ENCODE measurements at regions not wholly inside any gene's neighbourhood (a gene's known extent, or its start where the extent isn't known, plus 50 kb on each side); places are given as distances from the start of the nearest gene placed in this dataset.
A peak's percentile ranks its signal among the peaks of the same experiment; 100 is the strongest.
"Not testable (repeated sequence)": the region's sequence is repeated elsewhere in the genome, so short reads cannot be mapped to it uniquely, and the experiment has no call there.

DNA sequence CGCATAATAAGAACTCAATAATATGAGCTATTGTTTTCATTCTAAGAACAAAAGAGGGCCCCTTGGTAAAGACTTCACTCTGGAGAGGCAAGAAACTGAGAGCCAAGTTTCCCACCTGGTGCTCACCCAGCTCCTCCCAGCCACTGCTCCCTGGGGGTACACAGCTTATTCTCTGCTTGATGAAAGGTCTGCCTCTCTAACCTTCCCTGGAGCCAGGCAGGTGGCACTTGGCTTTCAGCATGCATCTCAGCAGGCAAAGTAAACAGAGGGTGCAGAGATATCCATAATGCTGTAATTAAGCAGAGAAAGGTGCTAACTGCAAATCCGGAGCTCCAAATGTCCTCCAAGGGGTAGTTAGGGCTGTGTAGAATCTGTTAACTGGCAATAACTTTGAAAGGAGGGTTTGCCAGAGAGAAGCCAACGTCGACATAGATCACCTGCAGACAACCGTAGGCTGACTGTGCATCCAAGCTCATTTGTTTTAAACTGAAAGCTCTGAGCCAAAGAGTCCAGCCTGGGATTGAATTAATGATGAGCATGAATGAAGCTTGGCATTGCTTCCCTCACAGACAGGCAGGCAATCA, 159.6 kb upstream of the PROK2 start:
- TF ChIP-seq, protein P1, sequence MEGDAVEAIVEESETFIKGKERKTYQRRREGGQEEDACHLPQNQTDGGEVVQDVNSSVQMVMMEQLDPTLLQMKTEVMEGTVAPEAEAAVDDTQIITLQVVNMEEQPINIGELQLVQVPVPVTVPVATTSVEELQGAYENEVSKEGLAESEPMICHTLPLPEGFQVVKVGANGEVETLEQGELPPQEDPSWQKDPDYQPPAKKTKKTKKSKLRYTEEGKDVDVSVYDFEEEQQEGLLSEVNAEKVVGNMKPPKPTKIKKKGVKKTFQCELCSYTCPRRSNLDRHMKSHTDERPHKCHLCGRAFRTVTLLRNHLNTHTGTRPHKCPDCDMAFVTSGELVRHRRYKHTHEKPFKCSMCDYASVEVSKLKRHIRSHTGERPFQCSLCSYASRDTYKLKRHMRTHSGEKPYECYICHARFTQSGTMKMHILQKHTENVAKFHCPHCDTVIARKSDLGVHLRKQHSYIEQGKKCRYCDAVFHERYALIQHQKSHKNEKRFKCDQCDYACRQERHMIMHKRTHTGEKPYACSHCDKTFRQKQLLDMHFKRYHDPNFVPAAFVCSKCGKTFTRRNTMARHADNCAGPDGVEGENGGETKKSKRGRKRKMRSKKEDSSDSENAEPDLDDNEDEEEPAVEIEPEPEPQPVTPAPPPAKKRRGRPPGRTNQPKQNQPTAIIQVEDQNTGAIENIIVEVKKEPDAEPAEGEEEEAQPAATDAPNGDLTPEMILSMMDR (IDR thresholded peaks at IDR 0.05) = no peak
- no peak for TF ChIP-seq POLR2A (IDR thresholded peaks at IDR 0.05)
- no peak for TF ChIP-seq POLR2AphosphoS5 (IDR thresholded peaks at IDR 0.05)
- no peak for TF ChIP-seq EP300 (IDR thresholded peaks at IDR 0.05)
- Histone ChIP-seq H3K36me3 (no peaks in the 10 kb centered on the region), H3K27ac (no peak overlapping the region), H3K27me3 (no peaks in the 10 kb centered on the region), H3K9me3 (no peaks in the 10 kb centered on the region), H3K4me1 (no peaks in the 10 kb centered on the region), H3K4me3 (no peak overlapping the region)
- 79 to 81% methylated on average over 5 of the region's 5 CpGs for WGBS, 2 donors
- DNase-seq (no peak), ATAC-seq (ENCODE audit: low FRiP score in 2 of 2) (no peak)

DNA sequence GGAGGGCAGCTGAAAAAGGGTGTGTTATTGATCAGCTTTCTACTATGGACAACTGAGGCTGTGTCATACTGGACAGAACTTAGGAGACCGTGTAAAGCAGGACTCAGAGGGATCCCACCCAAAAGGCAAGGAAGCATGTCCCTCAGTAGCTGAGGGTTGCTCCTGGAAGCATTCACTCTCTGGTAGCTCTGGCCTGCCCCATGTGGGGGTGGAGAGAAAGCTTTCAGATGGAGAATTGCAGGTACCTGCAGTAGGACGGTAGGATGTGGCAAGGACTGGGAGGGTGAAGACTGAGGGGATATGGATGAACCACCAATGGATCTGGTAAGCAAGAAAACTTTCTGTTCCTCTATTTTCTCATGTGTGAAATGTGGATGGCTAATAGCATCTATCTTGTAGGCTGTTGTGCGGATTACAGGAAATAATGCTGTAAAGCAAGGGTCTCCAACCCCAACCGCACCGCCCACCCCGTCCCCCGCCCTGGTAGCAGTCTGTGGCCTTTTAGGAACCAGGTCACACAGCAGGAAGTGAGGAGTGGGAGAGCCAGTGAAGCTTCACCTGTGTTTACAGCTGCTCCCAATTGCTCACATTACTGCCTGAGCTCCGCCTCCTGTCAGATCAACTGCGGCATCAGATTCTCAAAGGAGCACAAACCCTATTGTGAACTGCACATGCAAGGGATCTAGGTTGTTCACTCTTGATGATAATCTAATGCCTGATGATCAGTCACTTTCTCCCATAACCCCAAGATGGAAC, 157.7 kb upstream of the PROK2 start:
- TF ChIP-seq POLR2A (IDR thresholded peaks at IDR 0.05) = no peak
- TF ChIP-seq, protein P1 (IDR thresholded peaks at IDR 0.05) = no peak
- TF ChIP-seq EP300 (IDR thresholded peaks at IDR 0.05) = no peak
- TF ChIP-seq POLR2AphosphoS5 (IDR thresholded peaks at IDR 0.05) = no peak
- H3K36me3 ChIP-seq = no peaks in the 10 kb centered on the region
- DNase-seq (peak in 1 of 2 donors; percentile 43), ATAC-seq (ENCODE audit: low FRiP score in 2 of 2) (no peak)
- no peaks in the 10 kb centered on the region for H3K9me3 ChIP-seq
- H3K4me3 ChIP-seq = no peak overlapping the region
- no peaks in the 10 kb centered on the region for H3K4me1 ChIP-seq
- 82 to 87% methylated on average over 9 of the region's 9 CpGs for WGBS, 2 donors
- H3K27me3 ChIP-seq = no peaks in the 10 kb centered on the region
- no peak overlapping the region for H3K27ac ChIP-seq

DNA sequence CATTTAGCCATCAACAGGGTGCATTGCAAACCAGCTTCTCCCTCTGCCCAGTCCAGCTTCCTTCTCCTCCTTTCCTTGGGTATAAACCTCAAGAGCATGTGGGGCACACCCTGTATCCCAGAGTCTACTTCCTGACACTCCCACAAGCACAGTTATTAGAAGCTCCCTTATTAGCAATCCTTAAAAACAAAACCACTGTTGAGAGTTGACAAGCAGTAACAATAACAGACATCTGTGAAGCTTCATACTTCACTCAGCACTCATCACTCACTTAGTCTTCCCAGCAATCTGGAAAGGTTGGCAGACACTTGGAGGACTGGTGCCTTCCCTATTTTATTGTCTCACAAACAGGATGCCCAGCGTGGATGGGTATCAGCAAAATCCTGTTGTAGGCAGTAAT, 155.5 kb upstream of the PROK2 start:
- ATAC-seq (ENCODE audit: low FRiP score in 2 of 2) = no peak
- no peak overlapping the region for H3K27ac ChIP-seq
- no peaks in the 10 kb centered on the region for H3K4me1 ChIP-seq
- no peak for TF ChIP-seq POLR2AphosphoS5 (IDR thresholded peaks at IDR 0.05)
- TF ChIP-seq, protein P1 (IDR thresholded peaks at IDR 0.05) = no peak
- no peak for TF ChIP-seq POLR2A (IDR thresholded peaks at IDR 0.05)
- TF ChIP-seq EP300 (IDR thresholded peaks at IDR 0.05) = no peak
- DNase-seq = no peak
- H3K27me3 ChIP-seq = no peaks in the 10 kb centered on the region
- WGBS, 2 donors = 82 to 84% methylated on average over 1 of the region's 1 CpG
- no peak overlapping the region for H3K4me3 ChIP-seq
- H3K36me3 ChIP-seq = no peaks in the 10 kb centered on the region
- H3K9me3 ChIP-seq = no peaks in the 10 kb centered on the region

DNA sequence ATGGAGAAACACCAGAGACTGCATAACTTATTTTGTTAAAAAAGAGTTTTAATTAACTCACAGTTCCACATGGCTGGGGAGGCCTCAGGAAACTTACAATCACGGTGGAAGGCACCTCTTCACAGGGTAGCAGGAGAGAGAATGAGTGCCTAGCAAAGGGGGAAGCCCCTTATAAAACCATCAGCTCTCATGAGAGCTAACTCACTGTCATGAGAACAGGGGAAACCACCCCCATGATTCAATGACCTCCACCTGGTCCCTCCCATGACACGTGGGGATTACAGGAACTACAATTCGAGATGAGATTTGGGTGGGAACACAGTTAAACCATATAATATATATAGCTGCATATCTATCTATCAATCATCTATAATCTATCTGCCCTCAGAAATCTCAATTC, 153.1 kb upstream of the PROK2 start:
- H3K9me3 ChIP-seq; ATAC-seq (ENCODE audit: low FRiP score in 2 of 2); H3K27ac ChIP-seq; H3K36me3 ChIP-seq; H3K4me3 ChIP-seq; DNase-seq; H3K27me3 ChIP-seq; H3K4me1 ChIP-seq: not testable (repeated sequence)
- WGBS, 2 donors = 86 to 91% methylated on average over 3 of the region's 3 CpGs

DNA sequence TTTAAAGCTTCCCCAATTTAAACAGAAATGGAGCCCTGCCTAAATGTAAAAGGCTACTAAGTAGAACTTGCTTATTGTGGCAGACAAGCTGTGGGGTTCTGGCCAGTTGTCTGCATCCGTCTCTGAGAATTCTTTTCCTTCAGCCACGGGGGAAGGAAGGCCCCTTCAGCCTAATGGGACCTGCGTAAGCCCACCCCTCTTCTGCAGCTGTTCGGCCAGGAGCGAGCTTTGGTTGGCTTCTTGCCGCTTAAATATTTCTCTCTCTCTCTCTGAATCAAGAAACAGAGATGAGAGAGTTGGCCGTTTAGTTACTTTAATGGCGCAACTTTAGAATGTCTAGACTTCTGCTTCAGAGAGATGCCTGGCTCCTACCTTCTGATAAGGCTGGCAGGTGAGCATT, 151.7 kb upstream of the PROK2 start:
- TF ChIP-seq POLR2A (IDR thresholded peaks at IDR 0.05) (no peak), EP300 (IDR thresholded peaks at IDR 0.05) (no peak), POLR2AphosphoS5 (IDR thresholded peaks at IDR 0.05) (no peak)
- TF ChIP-seq, protein P1 (IDR thresholded peaks at IDR 0.05) = no peak
- 89 to 92% methylated on average over 8 of the region's 8 CpGs for WGBS, 2 donors
- Histone ChIP-seq H3K27ac (no peak overlapping the region), H3K27me3 (no peaks in the 10 kb centered on the region), H3K4me3 (no peak overlapping the region), H3K4me1 (no peaks in the 10 kb centered on the region), H3K9me3 (no peaks in the 10 kb centered on the region), H3K36me3 (no peaks in the 10 kb centered on the region)
- DNase-seq (no peak), ATAC-seq (ENCODE audit: low FRiP score in 2 of 2) (no peak)
